HEK293 (cell line): ENCODE measurements at regions not wholly inside any gene's neighbourhood (a gene's known extent, or its start where the extent isn't known, plus 50 kb on each side); places are given as distances from the start of the nearest gene placed in this dataset.

Source experiments
- CTCF ChIA-PET: fragments of 350-600 bp; formaldehyde crosslinking; extraction: SDS; loops from one replicate; lab custom pipeline; 2021; ENCODE audit warnings: antibody characterized with exemption; lab: Yijun Ruan, JAX
- POLR2A ChIA-PET: fragments of 300-600 bp; formaldehyde crosslinking; extraction: SDS; loops from one replicate; lab custom pipeline; 2020; ENCODE audit warnings: antibody characterized with exemption, inconsistent platforms; lab: Yijun Ruan, JAX
- H3K27ac ChIP-seq: fragments of 200-500 bp; sonication (Bioruptor generic); 2 replicates; pipeline ENCODE4 v1.5.1; 2014; ENCODE audit warnings: low read depth, low read length, control low read depth, inconsistent platforms; ENCODE audit errors: extremely low read depth
- H3K36me3 ChIP-seq, 2 experiments: fragments of 200-500 bp in 1 of 2; sonication (Bioruptor generic) in 1 of 2; 1 replicate in 1 of 2; 2 replicates in 1 of 2; pipeline ENCODE4 v1.5.1; 2014 to 2017; ENCODE audit warnings: inconsistent platforms in 2 of 2, low read length in 2 of 2; ENCODE audit not compliant: control insufficient read depth in 2 of 2, insufficient read depth in 1 of 2
- H3K4me1 ChIP-seq: fragments of 200-500 bp; sonication (Bioruptor generic); 2 replicates; pipeline ENCODE4 v1.5.1; 2014; ENCODE audit warnings: mild to moderate bottlenecking, low read length, inconsistent platforms; ENCODE audit not compliant: control insufficient read depth, insufficient read depth
- H3K4me3 ChIP-seq: 2 replicates; pipeline ENCODE4 v1.5.1; 2011; ENCODE audit warnings: low read depth, mild to moderate bottlenecking, control low read depth, low read length, moderate library complexity
- H3K9me3 ChIP-seq: fragments of 200-500 bp; sonication (Bioruptor generic); 2 replicates; pipeline ENCODE4 v1.5.1; 2014; ENCODE audit warnings: low read depth, low read length, inconsistent platforms; ENCODE audit not compliant: control insufficient read depth, insufficient read depth
- SETDB1 ChIP-seq: IDR thresholded peaks from one replicate; pipeline ENCODE4 v1.6.1; 2017; ENCODE audit warnings: mild to moderate bottlenecking, low read length, moderate library complexity, mixed read lengths; ENCODE audit not compliant: insufficient read length
- SP3 ChIP-seq: fragments of 450-650 bp; formaldehyde crosslinking; IDR thresholded peaks from 2 replicates; pipeline ENCODE4 v1.5.1; 2016; ENCODE audit warnings: missing biosample characterization, missing genetic modification characterization
- TRIM28 ChIP-seq: IDR thresholded peaks from 2 replicates; pipeline ENCODE4 v1.6.1; 2011; ENCODE audit warnings: low read length, control low read depth, borderline replicate concordance
- TSHZ1 ChIP-seq: fragments of 450-650 bp; formaldehyde crosslinking; IDR thresholded peaks from 2 replicates; pipeline ENCODE4 v1.5.1; 2016; ENCODE audit warnings: missing biosample characterization, missing genetic modification characterization, borderline replicate concordance
- ZBTB1 ChIP-seq: fragments of 450-650 bp; formaldehyde crosslinking; IDR thresholded peaks from 2 replicates; pipeline ENCODE4 v1.5.1; 2016; ENCODE audit warnings: missing biosample characterization, missing genetic modification characterization
- ZBTB10 ChIP-seq: fragments of 450-650 bp; formaldehyde crosslinking; IDR thresholded peaks from 2 replicates; pipeline ENCODE4 v1.5.1; 2016; ENCODE audit warnings: missing biosample characterization, missing genetic modification characterization
- ZBTB17 ChIP-seq: fragments of 450-650 bp; formaldehyde crosslinking; IDR thresholded peaks from 2 replicates; pipeline ENCODE4 v1.5.1; 2016; ENCODE audit warnings: missing biosample characterization, missing genetic modification characterization
- ZBTB48 ChIP-seq: fragments of 450-650 bp; formaldehyde crosslinking; IDR thresholded peaks from 2 replicates; pipeline ENCODE4 v1.5.1; 2016; ENCODE audit warnings: missing biosample characterization, missing genetic modification characterization
- ZFP69B ChIP-seq: fragments of 450-650 bp; formaldehyde crosslinking; IDR thresholded peaks from 2 replicates; pipeline ENCODE4 v1.5.1; 2016; ENCODE audit warnings: missing biosample characterization, missing genetic modification characterization
- ZNF114 ChIP-seq: fragments of 450-650 bp; formaldehyde crosslinking; IDR thresholded peaks from 2 replicates; pipeline ENCODE4 v1.5.0; 2017; ENCODE audit warnings: missing biosample characterization, missing genetic modification characterization
- ZNF157 ChIP-seq: fragments of 450-650 bp; formaldehyde crosslinking; IDR thresholded peaks from 2 replicates; pipeline ENCODE4 v1.5.1; 2016; ENCODE audit warnings: missing biosample characterization, missing genetic modification characterization
- ZNF26 ChIP-seq: fragments of 450-650 bp; formaldehyde crosslinking; IDR thresholded peaks from 2 replicates; pipeline ENCODE4 v1.5.1; 2016; ENCODE audit warnings: missing biosample characterization, missing genetic modification characterization
- ZNF274 ChIP-seq, 2 experiments: fragments of 200-500 bp in 1 of 2; fragments of 450-650 bp in 1 of 2; sonication (Bioruptor generic) in 1 of 2; formaldehyde crosslinking in 1 of 2; IDR thresholded peaks; 2 replicates each; pipeline versions ENCODE4 v1.5.1 to v1.6.1; 2014 to 2016; ENCODE audit warnings: borderline replicate concordance in 1 of 2, inconsistent platforms in 1 of 2, low read length in 1 of 2, missing biosample characterization in 1 of 2, missing genetic modification characterization in 1 of 2
- ZNF335 ChIP-seq: fragments of 450-650 bp; formaldehyde crosslinking; conservative IDR thresholded peaks from 2 replicates; pipeline ENCODE4 v1.5.1; 2016; ENCODE audit warnings: missing biosample characterization, missing genetic modification characterization
- ZNF341 ChIP-seq: fragments of 450-650 bp; formaldehyde crosslinking; IDR thresholded peaks from 2 replicates; pipeline ENCODE4; 2016; ENCODE audit warnings: low read depth, missing biosample characterization, missing genetic modification characterization
- ZNF398 ChIP-seq: fragments of 450-650 bp; formaldehyde crosslinking; IDR thresholded peaks from 2 replicates; pipeline ENCODE4 v1.5.1; 2017; ENCODE audit warnings: missing biosample characterization, missing genetic modification characterization
- ZNF555 ChIP-seq: fragments of 450-650 bp; formaldehyde crosslinking; conservative IDR thresholded peaks from 2 replicates; pipeline ENCODE4 v1.5.1; 2017; ENCODE audit warnings: missing biosample characterization, mild to moderate bottlenecking, missing genetic modification characterization, inconsistent platforms
- ZNF621 ChIP-seq: fragments of 450-650 bp; formaldehyde crosslinking; IDR thresholded peaks from 2 replicates; pipeline ENCODE4 v1.5.1; 2017; ENCODE audit warnings: missing biosample characterization, missing genetic modification characterization
- ZNF701 ChIP-seq: fragments of 450-650 bp; formaldehyde crosslinking; IDR thresholded peaks from 2 replicates; pipeline ENCODE4 v1.5.1; 2016; ENCODE audit warnings: missing biosample characterization, missing genetic modification characterization
- TF ChIP-seq, protein P1 (sequence below): fragments of 450-650 bp; formaldehyde crosslinking; IDR thresholded peaks from 2 replicates; pipeline ENCODE4 v1.5.1; 2016; ENCODE audit warnings: missing biosample characterization, missing genetic modification characterization

GRCh38 chr1:218182455-218182854, 102.6 kb upstream of the RRP15 start (continued):
- TF ChIP-seq ZBTB10 (no peak), ZBTB1 (tag by site-specific recombination) (no peak)
- TF ChIP-seq, all 188 proteins: peak for 0

GRCh38 chr1:218200979-218201378, 84.1 kb upstream of the RRP15 start:
- TF ChIP-seq TRIM28 (no peak), ZNF555 (tag by site-specific recombination) (no peak), SP3 (tag by site-specific recombination) (no peak), SETDB1 (no peak), ZNF114 (tag by site-specific recombination) (no peak), ZBTB48 (no peak), TSHZ1 (tag by site-specific recombination) (no peak), ZBTB17 (tag by site-specific recombination) (no peak), ZFP69B (tag by site-specific recombination) (no peak)
- TF ChIP-seq, protein P1, sequence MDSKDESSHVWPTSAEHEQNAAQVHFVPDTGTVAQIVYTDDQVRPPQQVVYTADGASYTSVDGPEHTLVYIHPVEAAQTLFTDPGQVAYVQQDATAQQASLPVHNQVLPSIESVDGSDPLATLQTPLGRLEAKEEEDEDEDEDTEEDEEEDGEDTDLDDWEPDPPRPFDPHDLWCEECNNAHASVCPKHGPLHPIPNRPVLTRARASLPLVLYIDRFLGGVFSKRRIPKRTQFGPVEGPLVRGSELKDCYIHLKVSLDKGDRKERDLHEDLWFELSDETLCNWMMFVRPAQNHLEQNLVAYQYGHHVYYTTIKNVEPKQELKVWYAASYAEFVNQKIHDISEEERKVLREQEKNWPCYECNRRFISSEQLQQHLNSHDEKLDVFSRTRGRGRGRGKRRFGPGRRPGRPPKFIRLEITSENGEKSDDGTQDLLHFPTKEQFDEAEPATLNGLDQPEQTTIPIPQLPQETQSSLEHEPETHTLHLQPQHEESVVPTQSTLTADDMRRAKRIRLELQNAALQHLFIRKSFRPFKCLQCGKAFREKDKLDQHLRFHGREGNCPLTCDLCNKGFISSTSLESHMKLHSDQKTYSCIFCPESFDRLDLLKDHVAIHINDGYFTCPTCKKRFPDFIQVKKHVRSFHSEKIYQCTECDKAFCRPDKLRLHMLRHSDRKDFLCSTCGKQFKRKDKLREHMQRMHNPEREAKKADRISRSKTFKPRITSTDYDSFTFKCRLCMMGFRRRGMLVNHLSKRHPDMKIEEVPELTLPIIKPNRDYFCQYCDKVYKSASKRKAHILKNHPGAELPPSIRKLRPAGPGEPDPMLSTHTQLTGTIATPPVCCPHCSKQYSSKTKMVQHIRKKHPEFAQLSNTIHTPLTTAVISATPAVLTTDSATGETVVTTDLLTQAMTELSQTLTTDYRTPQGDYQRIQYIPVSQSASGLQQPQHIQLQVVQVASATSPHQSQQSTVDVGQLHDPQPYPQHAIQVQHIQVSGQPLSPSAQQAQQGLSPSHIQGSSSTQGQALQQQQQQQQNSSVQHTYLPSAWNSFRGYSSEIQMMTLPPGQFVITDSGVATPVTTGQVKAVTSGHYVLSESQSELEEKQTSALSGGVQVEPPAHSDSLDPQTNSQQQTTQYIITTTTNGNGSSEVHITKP (tag by site-specific recombination), result no peak
- H3K9me3 ChIP-seq, result no peaks in the 10 kb centered on the region
- no peak overlapping the region for H3K27ac ChIP-seq
- CTCF ChIA-PET, result interaction anchor here (0.6 kb wide), 1 partner anchor 10 kb away, joined by 3 read pairs; no protein-coding TSS in a partner anchor
- no peaks in the 10 kb centered on the region for H3K36me3 ChIP-seq
- H3K4me3 ChIP-seq, result no peak overlapping the region
- POLR2A ChIA-PET, result no interaction called here
- H3K4me1 ChIP-seq, result no peaks in the 10 kb centered on the region

GRCh38 chr1:218201601-218202000, 83.5 kb upstream of the RRP15 start:
- Histone ChIP-seq H3K36me3 (no peaks in the 10 kb centered on the region), H3K4me1 (no peaks in the 10 kb centered on the region), H3K4me3 (no peak overlapping the region), H3K27ac (no peak overlapping the region), H3K9me3 (no peaks in the 10 kb centered on the region)
- CTCF ChIA-PET, result no interaction called here
- TF ChIP-seq TRIM28 (no peak), ZNF157 (tag by site-specific recombination) (no peak), ZNF398 (no peak), ZNF335 (tag by site-specific recombination) (no peak), ZNF341 (no peak), ZNF274 (IDR thresholded peaks at IDR 0.05; ENCODE audit: low read length) (no peak), ZNF274 (tag by site-specific recombination; IDR thresholded peaks at IDR 0.05; ENCODE audit: borderline replicate concordance) (no peak), ZNF26 (tag by site-specific recombination) (no peak), ZNF621 (no peak), ZNF701 (tag by site-specific recombination) (no peak)
- POLR2A ChIA-PET, result no interaction called here
